ENCODE measurements at regions not wholly inside any gene's neighbourhood (a gene's known extent, or its start where the extent isn't known, plus 50 kb on each side); places are given as distances from the start of the nearest gene placed in this dataset.

DNA sequence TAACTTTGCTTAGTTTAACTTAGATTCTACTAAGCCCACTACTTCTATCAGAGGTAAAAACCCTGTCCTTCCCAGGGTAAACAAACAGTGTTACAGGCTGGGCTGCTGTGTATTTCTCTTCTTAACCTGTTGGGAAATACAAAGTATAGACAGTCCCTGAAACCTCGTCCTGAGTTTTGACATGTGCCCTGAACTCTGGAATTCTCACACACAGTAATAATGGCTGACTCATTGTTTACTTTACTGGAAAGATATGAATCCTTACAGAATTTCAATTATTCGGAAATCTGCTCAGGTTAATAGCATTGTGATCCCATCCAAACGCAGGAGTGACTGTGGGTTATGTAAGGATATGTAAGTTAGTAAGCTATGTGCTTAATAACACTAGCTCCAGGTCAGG is 199.1 kb downstream of the TMEM114 start:
- in situ Hi-C loops (cut with MboI; ENCODE audit: low sequenced_read_pairs, unreplicated experiment), result no loop called here
- TF ChIP-seq, protein P1, sequence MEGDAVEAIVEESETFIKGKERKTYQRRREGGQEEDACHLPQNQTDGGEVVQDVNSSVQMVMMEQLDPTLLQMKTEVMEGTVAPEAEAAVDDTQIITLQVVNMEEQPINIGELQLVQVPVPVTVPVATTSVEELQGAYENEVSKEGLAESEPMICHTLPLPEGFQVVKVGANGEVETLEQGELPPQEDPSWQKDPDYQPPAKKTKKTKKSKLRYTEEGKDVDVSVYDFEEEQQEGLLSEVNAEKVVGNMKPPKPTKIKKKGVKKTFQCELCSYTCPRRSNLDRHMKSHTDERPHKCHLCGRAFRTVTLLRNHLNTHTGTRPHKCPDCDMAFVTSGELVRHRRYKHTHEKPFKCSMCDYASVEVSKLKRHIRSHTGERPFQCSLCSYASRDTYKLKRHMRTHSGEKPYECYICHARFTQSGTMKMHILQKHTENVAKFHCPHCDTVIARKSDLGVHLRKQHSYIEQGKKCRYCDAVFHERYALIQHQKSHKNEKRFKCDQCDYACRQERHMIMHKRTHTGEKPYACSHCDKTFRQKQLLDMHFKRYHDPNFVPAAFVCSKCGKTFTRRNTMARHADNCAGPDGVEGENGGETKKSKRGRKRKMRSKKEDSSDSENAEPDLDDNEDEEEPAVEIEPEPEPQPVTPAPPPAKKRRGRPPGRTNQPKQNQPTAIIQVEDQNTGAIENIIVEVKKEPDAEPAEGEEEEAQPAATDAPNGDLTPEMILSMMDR (IDR thresholded peaks at IDR 0.05; ENCODE audit: borderline replicate concordance, control extremely low read depth, extremely low read depth, insufficient read depth, missing control alignments), result no peak
- no peak for DNase-seq (ENCODE audit: low spot score)

DNA sequence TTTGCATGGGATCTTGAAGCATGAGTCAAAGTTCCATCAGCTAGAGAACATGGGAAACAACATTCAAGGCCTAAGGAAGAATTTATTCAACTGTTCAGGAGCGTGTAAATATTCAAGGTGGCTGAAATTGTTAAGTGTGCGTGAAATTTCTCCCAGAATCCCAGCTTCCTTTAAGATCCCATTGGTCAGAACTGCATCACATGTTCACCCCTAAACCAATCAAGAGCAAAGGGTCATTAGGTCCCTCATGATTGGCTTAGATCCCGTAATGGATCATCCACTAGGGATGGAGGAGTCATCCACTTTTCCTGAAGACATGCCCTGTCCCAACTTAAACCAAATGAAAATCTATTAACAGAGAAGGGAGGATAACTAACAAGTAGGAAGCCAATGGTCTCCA is 201.6 kb downstream of the TMEM114 start:
- in situ Hi-C loops (cut with MboI; ENCODE audit: low sequenced_read_pairs, unreplicated experiment), result no loop called here
- TF ChIP-seq, protein P1 (IDR thresholded peaks at IDR 0.05; ENCODE audit: borderline replicate concordance, control extremely low read depth, extremely low read depth, insufficient read depth, missing control alignments), result no peak
- DNase-seq (ENCODE audit: low spot score), result no peak

DNA sequence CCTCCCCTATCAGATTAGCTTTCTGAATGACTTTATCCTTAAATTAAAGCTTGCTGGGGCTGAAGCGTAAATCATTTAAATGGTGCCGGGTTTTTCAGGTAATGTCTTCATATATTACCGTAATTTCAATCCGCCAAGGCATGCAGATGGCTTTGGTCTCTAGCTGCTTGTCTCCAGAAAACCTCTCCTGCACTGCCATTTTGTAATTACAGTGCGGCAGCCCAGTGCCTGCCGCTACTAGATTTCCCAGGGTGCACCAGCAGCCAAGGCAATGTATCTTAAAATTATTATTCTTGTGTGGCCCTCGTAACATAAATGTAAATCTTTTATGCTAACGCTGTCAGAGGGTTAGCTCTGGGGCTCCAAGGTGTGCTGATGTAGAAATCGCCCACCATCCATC is 208.5 kb downstream of the TMEM114 start:
- in situ Hi-C loops (cut with MboI; ENCODE audit: low sequenced_read_pairs, unreplicated experiment), result no loop called here
- TF ChIP-seq, protein P1 (IDR thresholded peaks at IDR 0.05; ENCODE audit: borderline replicate concordance, control extremely low read depth, extremely low read depth, insufficient read depth, missing control alignments), result no peak
- DNase-seq (ENCODE audit: low spot score), result no peak

DNA sequence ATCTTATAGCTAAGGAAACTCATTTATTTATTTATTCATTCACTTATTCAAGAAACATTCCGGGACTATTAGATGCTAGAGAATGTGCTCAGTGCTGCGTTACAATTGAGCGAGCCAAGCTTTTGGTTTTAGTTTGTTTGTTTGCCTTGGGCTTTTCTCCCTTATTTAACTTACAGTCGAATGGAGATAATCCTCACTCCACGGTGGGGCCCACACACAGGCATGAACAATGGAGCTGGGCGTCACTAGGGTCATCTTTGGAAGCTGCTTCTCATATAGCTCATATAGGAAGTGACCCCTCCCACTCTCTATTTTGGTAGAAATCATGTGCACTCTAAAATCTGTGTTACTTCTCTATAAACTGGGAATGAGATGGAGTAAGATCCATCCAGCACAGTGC is 210.0 kb downstream of the TMEM114 start:
- in situ Hi-C loops (cut with MboI; ENCODE audit: low sequenced_read_pairs, unreplicated experiment), result no loop called here
- TF ChIP-seq, protein P1 (IDR thresholded peaks at IDR 0.05; ENCODE audit: borderline replicate concordance, control extremely low read depth, extremely low read depth, insufficient read depth, missing control alignments), result no peak
- no peak for DNase-seq (ENCODE audit: low spot score)

DNA sequence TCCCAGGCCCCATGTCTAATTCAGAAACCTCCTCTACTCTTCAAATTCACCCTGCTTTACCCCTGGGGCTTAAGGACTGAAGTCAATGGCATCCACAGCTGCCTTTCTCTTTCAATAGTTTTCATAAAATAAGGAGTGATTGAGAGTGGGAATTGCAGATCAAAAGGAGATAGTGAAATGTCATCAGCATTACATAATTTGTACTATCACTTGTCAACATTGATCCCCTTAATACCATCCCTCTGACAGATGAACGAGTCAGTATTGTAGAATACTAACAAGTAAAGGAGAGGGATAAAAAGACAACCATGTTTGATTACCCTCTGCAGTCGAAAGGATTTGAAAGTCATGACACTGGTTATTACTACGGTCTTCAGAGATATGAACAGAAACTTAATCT is 212.4 kb downstream of the TMEM114 start:
- in situ Hi-C loops (cut with MboI; ENCODE audit: low sequenced_read_pairs, unreplicated experiment), result no loop called here
- TF ChIP-seq, protein P1 (IDR thresholded peaks at IDR 0.05; ENCODE audit: borderline replicate concordance, control extremely low read depth, extremely low read depth, insufficient read depth, missing control alignments), result no peak
- DNase-seq (ENCODE audit: low spot score), result no peak

DNA sequence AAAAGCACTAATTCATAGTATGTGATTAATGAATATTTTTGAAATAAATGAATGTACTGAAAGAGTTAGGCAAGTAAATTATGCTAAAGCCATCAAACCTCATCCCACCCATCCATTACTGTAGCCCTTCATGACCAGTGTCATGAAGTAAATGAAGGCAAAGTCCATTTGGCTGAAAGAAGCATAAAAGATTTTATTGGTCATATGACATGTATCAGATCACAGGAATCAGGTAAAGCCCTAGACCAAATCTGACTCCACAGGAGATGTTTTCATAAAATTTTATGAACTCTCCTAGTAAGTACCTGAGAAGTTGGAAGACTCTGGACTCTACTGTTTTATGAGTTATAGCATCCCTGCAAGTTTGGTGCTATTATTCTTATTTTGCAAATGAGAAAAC is 213.5 kb downstream of the TMEM114 start:
- no peak for DNase-seq (ENCODE audit: low spot score)
- TF ChIP-seq, protein P1 (IDR thresholded peaks at IDR 0.05; ENCODE audit: borderline replicate concordance, control extremely low read depth, extremely low read depth, insufficient read depth, missing control alignments), result no peak

DNA sequence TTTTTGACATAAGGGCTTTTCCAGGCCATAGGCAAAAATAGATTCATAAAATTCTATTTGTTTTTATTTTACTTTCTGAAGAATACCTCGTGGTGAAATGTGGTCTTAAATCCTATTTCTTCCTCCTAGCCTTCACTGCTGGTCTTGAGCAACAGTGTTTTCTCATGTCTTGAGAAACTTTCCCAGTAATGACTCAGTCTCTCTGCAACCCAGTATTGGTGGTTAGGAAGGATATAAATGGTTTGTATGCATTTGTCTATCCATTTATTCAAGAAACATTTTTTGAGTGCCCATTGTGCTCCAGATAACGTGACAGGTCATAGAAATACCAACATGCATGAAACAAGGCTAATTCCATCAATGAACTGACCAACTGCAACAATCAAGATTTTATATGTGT is 213.9 kb downstream of the TMEM114 start:
- no peak for DNase-seq (ENCODE audit: low spot score)
- TF ChIP-seq, protein P1 (IDR thresholded peaks at IDR 0.05; ENCODE audit: borderline replicate concordance, control extremely low read depth, extremely low read depth, insufficient read depth, missing control alignments), result no peak
- in situ Hi-C loops (cut with MboI; ENCODE audit: low sequenced_read_pairs, unreplicated experiment), result no loop called here

More for the DNA sequence above, 213.5 kb downstream of the TMEM114 start:
- in situ Hi-C loops (cut with MboI; ENCODE audit: low sequenced_read_pairs, unreplicated experiment), result no loop called here
